Parathyroid adenoma (tissue), 2 donors: ENCODE measurements at regions not wholly inside any gene's neighbourhood (a gene's known extent, or its start where the extent isn't known, plus 50 kb on each side); places are given as distances from the start of the nearest gene placed in this dataset.

Experiments
- H2AFZ ChIP-seq: fragments of 300-600 bp; sonication (generic); one replicate; pipeline ENCODE4 v1.7.0; 2017; ENCODE audit warnings: antibody characterized with exemption, mild to moderate bottlenecking
- H3K27ac ChIP-seq: fragments of 300-600 bp; sonication (generic); one replicate; pipeline ENCODE4 v1.7.0; 2017
- H3K27me3 ChIP-seq: fragments of 300-600 bp; sonication (generic); one replicate; pipeline ENCODE4 v1.7.0; 2017; ENCODE audit warnings: low read length; ENCODE audit not compliant: control insufficient read depth, insufficient read depth
- H3K36me3 ChIP-seq: fragments of 300-600 bp; sonication (generic); one replicate; pipeline ENCODE4 v1.7.0; 2017; ENCODE audit warnings: low read length; ENCODE audit not compliant: control insufficient read depth, insufficient read depth
- H3K4me1 ChIP-seq: fragments of 300-600 bp; sonication (generic); one replicate; pipeline ENCODE4 v1.7.0; 2017; ENCODE audit warnings: control low read depth
- H3K4me2 ChIP-seq: fragments of 300-600 bp; sonication (generic); one replicate; pipeline ENCODE4 v1.7.0; 2017; ENCODE audit warnings: low read length
- H3K4me3 ChIP-seq: fragments of 300-600 bp; sonication (generic); one replicate; pipeline ENCODE4 v1.7.0; 2017; ENCODE audit warnings: low read depth, low read length
- H3K79me2 ChIP-seq: fragments of 300-600 bp; sonication (generic); one replicate; pipeline ENCODE4 v1.7.0; 2017; ENCODE audit warnings: control low read depth
- H3K9ac ChIP-seq: fragments of 300-600 bp; sonication (generic); one replicate; pipeline ENCODE4 v1.7.0; 2017; ENCODE audit warnings: mild to moderate bottlenecking
- H3K9me3 ChIP-seq: fragments of 300-600 bp; sonication (generic); one replicate; pipeline ENCODE4 v1.7.0; 2017; ENCODE audit warnings: low read length; ENCODE audit not compliant: control insufficient read depth
- CTCF ChIP-seq: fragments of 300-600 bp; sonication (generic); IDR thresholded peaks from one replicate; pipeline ENCODE4 v1.7.0; 2017; ENCODE audit warnings: antibody characterized with exemption, mild to moderate bottlenecking
- donor health status: primary hyperparathyroidism.

GRCh38 chr5:77893225-77893860 is 117.2 kb upstream of the TBCA start:
- no peaks in the 10 kb centered on the region for H3K4me1 ChIP-seq
- TF ChIP-seq CTCF = no peak

GRCh38 chr5:77892061-77893010 is 116.2 kb upstream of the TBCA start:
- Histone ChIP-seq H3K4me3 (no peak overlapping the region), H3K36me3 (no peaks in the 10 kb centered on the region), H2AFZ (no peak overlapping the region), H3K4me1 (no peaks in the 10 kb centered on the region), H3K79me2 (no peaks in the 10 kb centered on the region), H3K27ac (no peak overlapping the region), H3K9me3 (no peaks in the 10 kb centered on the region), H3K27me3 (no peaks in the 10 kb centered on the region), H3K4me2 (no peak overlapping the region), H3K9ac (no peak overlapping the region)
- no peak for TF ChIP-seq CTCF

More at GRCh38 chr5:77893225-77893860, 117.2 kb upstream of the TBCA start:
- no peak overlapping the region for H2AFZ ChIP-seq
- no peak overlapping the region for H3K4me2 ChIP-seq
- H3K27me3 ChIP-seq = no peaks in the 10 kb centered on the region
- H3K9me3 ChIP-seq = no peaks in the 10 kb centered on the region
- H3K27ac ChIP-seq = no peak overlapping the region
- no peak overlapping the region for H3K9ac ChIP-seq
- H3K4me3 ChIP-seq = no peak overlapping the region
- H3K79me2 ChIP-seq = no peaks in the 10 kb centered on the region
- no peaks in the 10 kb centered on the region for H3K36me3 ChIP-seq

GRCh38 chr5:77885519-77885918 is 109.4 kb upstream of the TBCA start:
- no peak overlapping the region for H3K27ac ChIP-seq
- H3K4me1 ChIP-seq = no peaks in the 10 kb centered on the region
- H3K9ac ChIP-seq = no peak overlapping the region
- no peak overlapping the region for H3K4me3 ChIP-seq
- no peaks in the 10 kb centered on the region for H3K79me2 ChIP-seq
- no peaks in the 10 kb centered on the region for H3K27me3 ChIP-seq
- H2AFZ ChIP-seq = no peak overlapping the region
- H3K36me3 ChIP-seq = no peaks in the 10 kb centered on the region
- no peaks in the 10 kb centered on the region for H3K9me3 ChIP-seq
- H3K4me2 ChIP-seq = no peak overlapping the region
- TF ChIP-seq CTCF = no peak

DNA sequence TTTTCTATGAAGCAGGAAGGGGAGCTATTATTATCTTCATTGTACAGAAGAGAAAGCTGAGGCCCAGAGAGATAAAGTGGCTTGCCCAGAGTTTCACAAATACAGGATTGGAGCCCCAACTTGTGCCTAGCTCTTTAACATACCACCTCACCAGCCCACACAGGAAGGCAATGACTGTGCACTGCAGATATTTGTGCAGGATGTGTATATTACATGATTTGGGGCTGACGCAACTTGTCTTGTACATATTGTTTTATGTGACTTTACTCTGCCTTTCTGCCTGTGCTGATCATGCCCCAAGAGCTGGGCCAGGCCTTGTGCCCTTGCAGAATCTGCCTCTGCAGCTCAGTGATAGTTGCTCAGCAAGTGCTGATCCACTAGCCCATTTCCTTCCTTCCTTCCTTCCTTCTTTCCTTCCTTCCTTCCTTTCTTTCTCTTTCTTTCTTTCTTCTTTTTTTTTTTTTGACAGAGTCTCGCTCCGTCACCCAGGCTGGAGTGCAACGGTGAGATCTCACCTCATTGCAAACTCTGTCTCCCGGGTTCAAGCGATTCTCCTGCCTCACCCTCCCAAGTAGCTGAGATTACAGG is 106.6 kb upstream of the TBCA start:
- H3K36me3 ChIP-seq = no peaks in the 10 kb centered on the region
- no peak for TF ChIP-seq CTCF
- no peaks in the 10 kb centered on the region for H3K27me3 ChIP-seq
- no peak overlapping the region for H3K9ac ChIP-seq
- no peaks in the 10 kb centered on the region for H3K9me3 ChIP-seq
- H3K79me2 ChIP-seq = no peaks in the 10 kb centered on the region
- no peak overlapping the region for H2AFZ ChIP-seq
- H3K4me2 ChIP-seq = no peak overlapping the region
- no peak overlapping the region for H3K4me3 ChIP-seq
- no peak overlapping the region for H3K27ac ChIP-seq
- no peaks in the 10 kb centered on the region for H3K4me1 ChIP-seq
